ENCODE measurements at regions not wholly inside any gene's neighbourhood (a gene's known extent, or its start where the extent isn't known, plus 50 kb on each side); places are given as distances from the start of the nearest gene placed in this dataset.
"Not testable (repeated sequence)": the region's sequence is repeated elsewhere in the genome, so short reads cannot be mapped to it uniquely, and the experiment has no call there.

- Histone ChIP-seq H3K27me3 (ENCODE audit: insufficient read depth, insufficient read length) (no peaks in the 10 kb centered on the region), H3K36me3 (ENCODE audit: insufficient read depth, insufficient read length, low read length) (no peaks in the 10 kb centered on the region), H3K9ac (ENCODE audit: insufficient read length, low read depth) (no peak overlapping the region), H3K4me3 (ENCODE audit: insufficient read length, low read depth) (no peak overlapping the region), H3K4me1 (ENCODE audit: insufficient read depth, insufficient read length) (no peaks in the 10 kb centered on the region), H3K9me3 (ENCODE audit: insufficient read depth, low read length) (no peaks in the 10 kb centered on the region; the same call in 1 of the 2 replicates)
- TF ChIP-seq YY1 (IDR thresholded peaks at IDR 0.05; ENCODE audit: insufficient read depth, insufficient read length), result no peak
- no peak for TF ChIP-seq SUZ12 (IDR thresholded peaks at IDR 0.05; ENCODE audit: extremely low read depth, insufficient read depth, insufficient read length)
- TF ChIP-seq ZNF274 (IDR thresholded peaks at IDR 0.05; ENCODE audit: low read depth, low read length), result no peak
- DNase-seq (ENCODE audit: low read depth, low spot score), result no peak
Measured at GRCh38 chr2:187684174-187684573, 129.9 kb upstream of the TFPI start.

GRCh38 chr2:187686416-187687024, 132.3 kb upstream of the TFPI start:
- Histone ChIP-seq H3K9me3 (ENCODE audit: insufficient read depth, low read length) (no peaks in the 10 kb centered on the region), H3K9ac (ENCODE audit: insufficient read length, low read depth) (no peak overlapping the region), H3K4me3 (ENCODE audit: insufficient read length, low read depth) (no peak overlapping the region), H3K4me1 (ENCODE audit: insufficient read depth, insufficient read length) (no peaks in the 10 kb centered on the region), H3K36me3 (ENCODE audit: insufficient read depth, insufficient read length, low read length) (no peaks in the 10 kb centered on the region), H3K27me3 (ENCODE audit: insufficient read depth, insufficient read length) (no peaks in the 10 kb centered on the region)
- TF ChIP-seq SUZ12 (IDR thresholded peaks at IDR 0.05; ENCODE audit: extremely low read depth, insufficient read depth, insufficient read length) (no peak), ZNF274 (IDR thresholded peaks at IDR 0.05; ENCODE audit: low read depth, low read length) (no peak), YY1 (IDR thresholded peaks at IDR 0.05; ENCODE audit: insufficient read depth, insufficient read length) (no peak)
- DNase-seq (ENCODE audit: low read depth, low spot score), result no peak

- H3K4me1 ChIP-seq (ENCODE audit: insufficient read depth, insufficient read length), result no peaks in the 10 kb centered on the region
- H3K36me3 ChIP-seq (ENCODE audit: insufficient read depth, insufficient read length, low read length), result no peaks in the 10 kb centered on the region
- no peak for TF ChIP-seq SUZ12 (IDR thresholded peaks at IDR 0.05; ENCODE audit: extremely low read depth, insufficient read depth, insufficient read length)
- TF ChIP-seq ZNF274 (IDR thresholded peaks at IDR 0.05; ENCODE audit: low read depth, low read length), result no peak
- TF ChIP-seq YY1 (IDR thresholded peaks at IDR 0.05; ENCODE audit: insufficient read depth, insufficient read length), result no peak
- H3K4me3 ChIP-seq (ENCODE audit: insufficient read length, low read depth), result no peak overlapping the region
- DNase-seq (ENCODE audit: low read depth, low spot score), result no peak
- H3K9ac ChIP-seq (ENCODE audit: insufficient read length, low read depth), result no peak overlapping the region
- H3K27me3 ChIP-seq (ENCODE audit: insufficient read depth, insufficient read length), result no peaks in the 10 kb centered on the region
- H3K9me3 ChIP-seq (ENCODE audit: insufficient read depth, low read length), result no peaks in the 10 kb centered on the region
Measured at GRCh38 chr2:187687585-187687984, 133.3 kb upstream of the TFPI start.

GRCh38 chr2:187689372-187689771, 135.1 kb upstream of the TFPI start:
- Histone ChIP-seq H3K36me3 (ENCODE audit: insufficient read depth, insufficient read length, low read length) (no peaks in the 10 kb centered on the region), H3K27me3 (ENCODE audit: insufficient read depth, insufficient read length) (no peaks in the 10 kb centered on the region), H3K9me3 (ENCODE audit: insufficient read depth, low read length) (no peaks in the 10 kb centered on the region), H3K4me3 (ENCODE audit: insufficient read length, low read depth) (no peak overlapping the region), H3K9ac (ENCODE audit: insufficient read length, low read depth) (no peak overlapping the region), H3K4me1 (ENCODE audit: insufficient read depth, insufficient read length) (no peaks in the 10 kb centered on the region)
- no peak for TF ChIP-seq YY1 (IDR thresholded peaks at IDR 0.05; ENCODE audit: insufficient read depth, insufficient read length)
- TF ChIP-seq ZNF274 (IDR thresholded peaks at IDR 0.05; ENCODE audit: low read depth, low read length), result no peak
- TF ChIP-seq SUZ12 (IDR thresholded peaks at IDR 0.05; ENCODE audit: extremely low read depth, insufficient read depth, insufficient read length), result no peak
- no peak for DNase-seq (ENCODE audit: low read depth, low spot score)

GRCh38 chr2:187693923-187694322, 139.7 kb upstream of the TFPI start:
- Histone ChIP-seq H3K9ac (ENCODE audit: insufficient read length, low read depth) (no peak overlapping the region), H3K36me3 (ENCODE audit: insufficient read depth, insufficient read length, low read length) (no peaks in the 10 kb centered on the region), H3K9me3 (ENCODE audit: insufficient read depth, low read length) (no peaks in the 10 kb centered on the region), H3K4me1 (ENCODE audit: insufficient read depth, insufficient read length) (no peaks in the 10 kb centered on the region), H3K27me3 (ENCODE audit: insufficient read depth, insufficient read length) (no peaks in the 10 kb centered on the region), H3K4me3 (ENCODE audit: insufficient read length, low read depth) (no peak overlapping the region)
- no peak for DNase-seq (ENCODE audit: low read depth, low spot score)
- no peak for TF ChIP-seq SUZ12 (IDR thresholded peaks at IDR 0.05; ENCODE audit: extremely low read depth, insufficient read depth, insufficient read length)
- TF ChIP-seq YY1 (IDR thresholded peaks at IDR 0.05; ENCODE audit: insufficient read depth, insufficient read length), result no peak
- no peak for TF ChIP-seq ZNF274 (IDR thresholded peaks at IDR 0.05; ENCODE audit: low read depth, low read length)

GRCh38 chr2:187696644-187697043, 142.4 kb upstream of the TFPI start:
- H3K9ac ChIP-seq (ENCODE audit: insufficient read length, low read depth); H3K36me3 ChIP-seq (ENCODE audit: insufficient read depth, insufficient read length, low read length); DNase-seq (ENCODE audit: low read depth, low spot score); H3K4me1 ChIP-seq (ENCODE audit: insufficient read depth, insufficient read length); H3K9me3 ChIP-seq (ENCODE audit: insufficient read depth, low read length); H3K4me3 ChIP-seq (ENCODE audit: insufficient read length, low read depth); H3K27me3 ChIP-seq (ENCODE audit: insufficient read depth, insufficient read length): not testable (repeated sequence)

GRCh38 chr2:187698374-187699110, 144.3 kb upstream of the TFPI start:
- Histone ChIP-seq H3K9me3 (ENCODE audit: insufficient read depth, low read length) (no peaks in the 10 kb centered on the region), H3K4me3 (ENCODE audit: insufficient read length, low read depth) (no peak overlapping the region), H3K4me1 (ENCODE audit: insufficient read depth, insufficient read length) (no peaks in the 10 kb centered on the region), H3K9ac (ENCODE audit: insufficient read length, low read depth) (no peak overlapping the region), H3K36me3 (ENCODE audit: insufficient read depth, insufficient read length, low read length) (no peaks in the 10 kb centered on the region), H3K27me3 (ENCODE audit: insufficient read depth, insufficient read length) (no peaks in the 10 kb centered on the region)
- DNase-seq (ENCODE audit: low read depth, low spot score), result no peak
- TF ChIP-seq YY1 (IDR thresholded peaks at IDR 0.05; ENCODE audit: insufficient read depth, insufficient read length) (no peak), SUZ12 (IDR thresholded peaks at IDR 0.05; ENCODE audit: extremely low read depth, insufficient read depth, insufficient read length) (no peak), ZNF274 (IDR thresholded peaks at IDR 0.05; ENCODE audit: low read depth, low read length) (no peak)
